GM10266 (cell line): ENCODE measurements at regions not wholly inside any gene's neighbourhood (a gene's known extent, or its start where the extent isn't known, plus 50 kb on each side); places are given as distances from the start of the nearest gene placed in this dataset.
"Not testable (repeated sequence)": the region's sequence is repeated elsewhere in the genome, so short reads cannot be mapped to it uniquely, and the experiment has no call there.

Experiments
- DNase-seq: peaks from one replicate; pipeline ENCODE4 v3.0.0; 2012; ENCODE audit errors: extremely low spot score
- CTCF ChIP-seq: IDR thresholded peaks from 2 replicates; pipeline ENCODE4 v1.5.1; 2012; ENCODE audit warnings: mild to moderate bottlenecking, low read depth; ENCODE audit not compliant: control insufficient read depth, insufficient read depth; ENCODE audit errors: missing control alignments

GRCh38 chr14:97143456-97143855 is 346.3 kb downstream of the VRK1 start:
- no peak for DNase-seq
- no peak for TF ChIP-seq CTCF

GRCh38 chr14:97148021-97148420 is 350.8 kb downstream of the VRK1 start:
- not testable (repeated sequence) for DNase-seq

GRCh38 chr14:97149775-97150174 is 352.6 kb downstream of the VRK1 start:
- TF ChIP-seq CTCF: no peak
- DNase-seq: no peak

- DNase-seq: no peak
- TF ChIP-seq CTCF: no peak
Measured at GRCh38 chr14:97153527-97153926, 356.3 kb downstream of the VRK1 start.

GRCh38 chr14:97155320-97155719 is 358.1 kb downstream of the VRK1 start:
- no peak for DNase-seq
- TF ChIP-seq CTCF: no peak

- no peak for TF ChIP-seq CTCF
- DNase-seq: no peak
Measured at GRCh38 chr14:97155814-97156213, 358.6 kb downstream of the VRK1 start.

- DNase-seq: no peak
- no peak for TF ChIP-seq CTCF
Measured at GRCh38 chr14:97156705-97157104, 359.5 kb downstream of the VRK1 start.

- DNase-seq: no peak
- no peak for TF ChIP-seq CTCF
Measured at GRCh38 chr14:97158102-97158501, 360.9 kb downstream of the VRK1 start.
